Stimulated activated naive CD8-positive, alpha-beta T cell treated with anti-CD3 and anti-CD28 coated beads, Interleukin-15, Interleukin-2, amounts not matched to agents 100 U/mL and 50 U/mL, for 24 hours (primary cell): ENCODE measurements at regions not wholly inside any gene's neighbourhood (a gene's known extent, or its start where the extent isn't known, plus 50 kb on each side); places are given as distances from the start of the nearest gene placed in this dataset.

ENCODE experiments used
- ATAC-seq: fragments of 150-1000 bp; cut with Tn5 transposase; one replicate; pipeline ENCODE4 v1.10.0; 2021
- DNase-seq: peaks from one replicate; pipeline ENCODE4 v3.0.0; 2021

DNA sequence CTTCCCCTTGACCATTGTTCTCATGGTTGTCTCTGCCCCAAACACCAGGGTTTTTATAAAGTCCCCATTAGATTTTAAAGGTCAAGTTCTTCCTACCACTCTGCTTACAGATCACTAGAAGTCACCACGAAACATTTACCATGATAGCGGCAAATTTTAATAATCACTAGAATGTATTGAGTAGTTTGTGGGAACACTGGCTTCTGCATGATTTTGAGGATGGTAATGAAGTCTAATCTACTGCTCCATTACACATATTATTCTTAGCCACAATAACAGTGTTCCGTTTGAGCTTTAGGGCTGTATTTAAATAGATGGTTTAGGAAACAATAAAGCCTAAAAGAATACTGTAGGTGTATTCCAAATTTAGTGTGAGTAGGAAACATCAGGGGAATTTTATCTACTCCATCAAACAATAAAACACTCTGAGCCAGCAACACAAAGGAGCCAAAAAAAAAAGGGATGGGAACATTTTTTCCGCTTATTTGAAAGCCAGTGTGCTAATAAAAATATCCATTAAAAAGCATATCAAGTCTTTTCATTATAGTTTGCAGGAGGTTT is 49.7 kb downstream of the KLF12 start:
- ATAC-seq (peak; percentile 69), DNase-seq (no peak)

DNA sequence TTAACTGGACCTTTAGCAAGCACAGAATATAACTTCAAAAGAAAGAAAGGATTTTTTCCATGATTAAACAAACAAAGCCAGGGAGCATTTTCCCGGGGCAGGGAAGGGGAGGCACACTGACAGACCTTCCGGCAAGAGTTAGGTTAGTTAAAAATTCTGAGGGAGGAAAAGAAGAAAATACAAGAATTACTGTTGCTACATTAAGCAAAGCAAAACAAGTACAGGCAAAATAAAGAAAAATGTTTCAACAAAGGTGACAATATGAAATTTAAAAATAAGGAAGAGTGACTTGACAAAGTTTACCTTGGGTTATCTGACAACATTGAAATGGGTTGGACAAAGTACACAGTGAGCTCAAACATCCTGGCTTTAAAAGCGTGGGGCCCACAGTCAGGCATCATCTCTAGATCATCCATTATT is 51.5 kb downstream of the KLF12 start:
- ATAC-seq = no peak
- no peak for DNase-seq

DNA sequence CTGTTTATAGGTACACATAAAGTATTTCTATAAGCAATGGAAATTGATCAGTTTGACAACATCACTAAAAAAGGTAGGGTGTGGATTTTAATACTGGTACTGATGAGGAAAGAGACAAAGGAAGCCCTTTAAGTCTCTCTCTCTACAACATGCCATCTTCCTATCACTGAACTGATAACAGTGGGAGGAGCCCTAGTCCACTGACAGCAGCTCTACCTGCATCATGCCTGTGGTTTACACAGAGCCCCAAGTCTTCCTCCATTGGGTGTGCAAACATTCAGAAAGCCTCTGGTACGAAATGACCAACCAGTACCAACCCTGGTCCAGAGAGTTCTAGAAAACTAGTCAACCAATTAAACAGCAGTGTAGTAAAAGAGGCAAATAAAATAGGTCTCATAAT is 53.4 kb downstream of the KLF12 start:
- ATAC-seq = no peak
- no peak for DNase-seq

DNA sequence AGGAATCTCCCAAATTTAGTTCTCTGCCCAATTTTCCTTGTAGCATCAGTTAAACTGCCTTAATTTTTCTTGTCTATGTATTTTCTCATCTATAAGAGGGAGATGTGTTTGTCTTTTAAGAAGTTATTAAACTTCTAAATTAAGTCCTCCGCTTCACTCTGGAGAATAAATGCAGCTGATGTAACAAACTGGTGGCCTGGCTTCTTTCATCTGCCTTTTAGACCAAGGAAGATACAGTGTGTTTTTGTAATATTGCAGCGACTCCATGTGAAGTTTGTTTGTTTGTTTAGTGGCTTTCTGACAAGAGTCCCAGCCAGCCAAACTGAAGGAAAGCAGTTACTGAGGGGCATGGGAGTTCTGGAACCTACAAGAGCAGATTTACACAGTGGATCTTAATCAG is 56.4 kb downstream of the KLF12 start:
- ATAC-seq = no peak
- no peak for DNase-seq

DNA sequence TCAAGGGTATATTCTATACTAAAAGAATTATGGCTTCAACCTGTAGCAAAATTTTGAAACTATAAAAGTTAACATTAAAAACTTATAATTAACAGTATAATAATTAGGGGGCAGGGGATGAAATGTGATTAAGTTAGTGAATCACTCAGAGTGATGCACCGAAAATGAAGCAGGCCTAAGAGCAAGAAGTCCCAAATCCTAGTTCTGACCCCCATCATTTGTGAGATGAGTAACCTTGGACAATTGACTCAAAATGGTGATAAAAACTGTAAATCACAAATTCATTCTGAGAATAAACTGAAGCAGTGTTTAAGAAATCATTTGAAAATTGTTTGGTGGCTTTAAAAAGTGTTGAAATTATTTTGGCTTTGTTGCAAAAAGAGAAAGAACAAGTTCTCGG is 56.8 kb downstream of the KLF12 start:
- ATAC-seq (no peak), DNase-seq (no peak)

DNA sequence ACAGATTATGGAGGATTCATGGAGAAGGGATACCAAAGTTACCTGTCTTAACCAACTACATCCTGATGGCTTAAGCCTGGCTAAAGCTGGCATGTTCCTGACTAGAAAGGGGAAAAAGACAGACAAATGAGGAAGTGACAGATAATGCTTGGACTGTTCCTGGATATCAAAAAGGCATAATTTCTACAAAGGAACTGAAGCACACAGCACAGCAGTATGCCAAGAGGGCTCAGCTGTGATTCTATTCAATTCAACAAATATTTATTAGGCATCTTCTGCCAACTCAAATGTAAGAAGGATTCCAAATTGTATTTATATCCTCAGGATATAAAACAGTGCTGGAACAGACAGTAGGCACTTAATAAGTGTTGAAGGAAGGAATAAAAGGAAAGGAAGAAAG is 59.5 kb downstream of the KLF12 start:
- DNase-seq = no peak
- no peak for ATAC-seq

DNA sequence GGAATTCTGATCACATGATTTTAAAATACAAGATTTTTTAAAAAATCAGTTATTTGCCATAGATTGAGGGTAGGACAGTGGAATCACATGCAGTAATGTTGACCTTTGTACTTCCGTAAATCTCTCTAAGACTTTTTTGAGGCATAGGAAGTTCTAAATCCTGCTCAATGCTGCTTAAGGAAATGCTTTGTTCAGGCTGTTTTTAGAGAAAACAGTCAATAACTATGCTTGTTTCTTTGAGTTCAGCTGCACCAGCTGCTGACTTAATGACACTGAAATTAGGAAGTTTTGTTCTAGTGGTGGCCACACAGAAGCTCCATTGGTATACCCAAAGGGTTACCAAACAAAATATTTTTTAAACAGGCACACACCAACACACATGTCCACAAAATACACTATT is 60.9 kb downstream of the KLF12 start:
- no peak for DNase-seq
- ATAC-seq = no peak

DNA sequence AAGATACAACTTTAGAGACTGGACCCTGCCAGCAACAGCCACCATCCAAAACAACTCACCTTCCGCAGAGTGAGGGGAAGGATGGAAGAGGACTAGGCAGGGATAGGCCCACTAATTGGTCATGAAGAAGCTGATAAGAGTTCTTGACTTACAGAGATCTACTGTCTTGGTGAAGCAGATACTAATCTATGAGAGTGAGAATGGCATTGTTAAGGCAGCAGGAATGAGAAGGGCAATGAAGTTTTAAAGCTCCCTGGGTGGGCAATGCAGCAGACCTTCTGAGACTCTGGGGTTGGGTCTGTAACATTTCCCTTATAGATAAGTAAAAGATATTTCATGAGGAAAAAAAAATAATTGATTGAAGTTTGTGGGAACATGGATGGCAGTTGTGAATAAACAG is 63.7 kb downstream of the KLF12 start:
- no peak for DNase-seq

DNA sequence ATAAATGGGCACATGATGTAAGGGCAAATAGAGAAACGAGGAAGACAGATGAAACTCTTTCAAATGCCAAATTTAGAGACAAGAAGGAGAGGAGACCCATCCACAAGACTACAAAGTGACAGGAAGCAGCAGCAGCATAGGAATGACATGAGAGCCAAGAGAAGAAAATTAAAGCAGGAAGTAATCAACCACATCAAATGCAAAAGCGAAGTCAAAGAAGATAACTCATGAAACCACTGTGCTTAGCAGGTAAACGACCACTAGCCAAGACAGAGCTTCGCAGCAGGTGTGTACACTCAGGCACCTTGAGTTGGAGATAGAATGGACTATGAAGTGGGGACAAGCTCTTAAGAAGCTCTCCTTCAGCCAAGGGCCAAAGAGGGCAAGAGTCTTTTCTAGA is 64.1 kb downstream of the KLF12 start:
- ATAC-seq (peak; percentile 50), DNase-seq (no peak)

More for the DNA sequence above, 63.7 kb downstream of the KLF12 start:
- no peak for ATAC-seq

DNA sequence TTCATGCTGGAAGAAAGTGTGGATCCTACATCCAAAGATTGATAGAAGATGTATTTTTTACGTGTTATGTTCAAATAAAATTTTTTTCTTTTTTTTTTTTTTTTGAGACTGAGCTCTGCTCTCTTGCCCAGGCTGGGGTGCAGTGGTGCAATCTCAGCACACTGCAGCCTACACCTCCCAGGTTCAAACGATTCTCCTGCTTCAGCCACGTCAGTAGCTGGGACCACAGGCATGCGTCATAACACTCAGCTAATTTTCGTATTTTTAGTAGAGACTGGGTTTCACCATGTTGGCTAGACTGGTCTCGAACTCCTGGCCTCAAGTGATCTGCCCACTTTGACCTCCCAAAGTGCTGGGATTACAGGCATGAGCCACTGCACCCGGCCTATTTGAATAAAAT is 65.7 kb downstream of the KLF12 start:
- ATAC-seq (peak; percentile 58), DNase-seq (no peak)

DNA sequence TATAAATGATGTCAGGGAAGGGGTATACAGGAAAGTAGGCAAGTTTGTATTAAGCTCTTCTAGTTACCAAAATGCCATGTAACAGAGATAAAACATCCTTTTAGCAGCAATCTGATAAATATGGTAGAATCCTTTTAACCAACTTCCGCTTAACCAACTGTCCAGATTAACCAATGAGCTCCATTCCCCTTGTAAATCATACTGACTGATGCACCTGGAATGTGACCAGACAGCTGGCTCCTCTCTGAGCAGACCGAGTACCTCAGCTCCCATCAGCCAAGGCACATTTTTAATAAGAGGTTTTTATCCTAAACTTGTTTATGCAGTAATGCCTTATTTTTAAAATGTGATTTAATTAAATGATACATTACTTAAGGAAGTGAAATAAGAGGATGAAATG is 66.4 kb downstream of the KLF12 start:
- ATAC-seq = no peak
- DNase-seq = no peak

DNA sequence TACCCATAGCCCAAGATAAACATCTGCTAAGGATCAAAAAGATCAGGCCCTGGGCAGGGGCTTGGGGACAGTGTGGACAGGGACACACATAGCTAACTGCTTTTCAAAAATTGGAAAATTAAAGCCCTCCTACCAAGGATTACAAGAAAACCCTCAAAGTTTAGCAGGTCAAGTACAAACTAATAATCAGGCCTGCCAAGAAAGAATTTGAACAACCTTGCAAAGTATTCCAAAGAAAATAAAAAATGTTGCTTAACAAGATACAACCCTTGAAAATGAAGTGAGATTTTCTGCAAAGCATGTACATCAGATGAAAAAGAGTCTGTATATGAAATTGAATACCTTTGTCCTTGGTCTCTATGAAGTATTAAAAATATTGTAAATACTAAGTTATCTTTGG is 67.3 kb downstream of the KLF12 start:
- ATAC-seq = no peak
- DNase-seq = no peak

DNA sequence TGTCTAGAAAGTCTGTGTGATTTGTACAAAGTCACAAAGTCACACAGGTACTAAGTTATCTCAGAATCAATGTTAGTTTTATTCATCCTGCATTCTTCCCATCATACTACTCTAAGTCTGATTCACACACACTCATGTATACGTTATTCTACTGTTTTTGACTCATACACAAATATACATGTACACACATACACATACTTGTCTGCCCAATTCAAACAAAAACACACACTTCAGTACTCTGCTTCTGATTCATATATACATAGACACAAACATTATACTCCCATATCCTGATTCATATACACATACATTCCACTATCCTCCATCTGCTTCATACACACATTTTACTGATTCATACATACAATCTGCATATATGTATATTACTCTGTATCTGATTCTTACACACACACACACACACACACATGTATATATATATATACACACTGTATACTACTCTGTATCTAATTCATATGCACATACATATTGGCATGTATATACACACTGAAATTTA is 69.3 kb downstream of the KLF12 start:
- ATAC-seq (peak; percentile 38), DNase-seq (no peak)

DNA sequence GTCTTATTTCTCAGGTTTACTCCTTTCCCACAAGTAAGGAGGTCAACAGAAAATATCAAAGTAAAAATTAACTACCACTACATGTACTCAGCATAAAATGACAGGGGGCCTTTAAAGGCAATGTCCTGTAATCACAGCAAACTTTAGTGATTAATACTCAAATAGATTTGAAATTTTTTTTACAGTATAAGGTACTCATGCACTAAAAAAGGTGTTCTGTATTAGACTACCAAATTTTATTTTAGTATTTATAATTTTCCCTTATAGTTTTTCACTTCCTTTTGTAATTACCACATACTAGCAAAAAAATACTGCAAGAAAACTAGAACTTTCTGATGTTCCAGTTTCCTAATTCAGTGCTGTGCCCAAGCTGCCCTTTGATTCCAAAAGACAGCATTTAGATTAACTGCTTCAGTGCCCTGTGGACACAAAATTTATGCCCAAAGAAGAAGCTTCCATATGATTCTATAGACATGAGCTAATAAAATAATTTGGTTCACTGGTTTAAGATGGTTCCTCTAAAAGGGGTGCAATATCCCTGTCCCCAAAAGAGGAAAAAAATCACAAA is 70.6 kb downstream of the KLF12 start:
- ATAC-seq (no peak), DNase-seq (no peak)

DNA sequence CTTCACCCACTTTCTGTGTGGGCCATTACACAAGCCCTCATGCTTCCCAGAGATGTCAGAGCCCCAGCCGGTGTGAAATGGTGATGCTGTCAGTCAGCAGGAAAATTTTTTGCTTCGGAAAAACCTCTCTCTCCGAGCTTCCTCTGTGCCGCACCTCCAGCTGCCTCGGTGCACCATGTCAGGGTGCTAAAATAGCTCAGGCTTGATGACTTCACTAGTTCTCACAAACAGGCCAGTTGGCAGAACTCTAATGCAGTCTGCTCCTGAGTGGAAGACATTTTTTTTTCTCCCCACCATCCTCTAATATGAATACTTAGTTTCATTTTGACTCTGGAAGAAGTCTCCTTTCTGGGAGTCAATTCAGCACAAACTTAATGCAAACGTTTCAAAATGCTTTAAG is 71.3 kb downstream of the KLF12 start:
- DNase-seq (peak; percentile 32), ATAC-seq (peak; percentile 82)

DNA sequence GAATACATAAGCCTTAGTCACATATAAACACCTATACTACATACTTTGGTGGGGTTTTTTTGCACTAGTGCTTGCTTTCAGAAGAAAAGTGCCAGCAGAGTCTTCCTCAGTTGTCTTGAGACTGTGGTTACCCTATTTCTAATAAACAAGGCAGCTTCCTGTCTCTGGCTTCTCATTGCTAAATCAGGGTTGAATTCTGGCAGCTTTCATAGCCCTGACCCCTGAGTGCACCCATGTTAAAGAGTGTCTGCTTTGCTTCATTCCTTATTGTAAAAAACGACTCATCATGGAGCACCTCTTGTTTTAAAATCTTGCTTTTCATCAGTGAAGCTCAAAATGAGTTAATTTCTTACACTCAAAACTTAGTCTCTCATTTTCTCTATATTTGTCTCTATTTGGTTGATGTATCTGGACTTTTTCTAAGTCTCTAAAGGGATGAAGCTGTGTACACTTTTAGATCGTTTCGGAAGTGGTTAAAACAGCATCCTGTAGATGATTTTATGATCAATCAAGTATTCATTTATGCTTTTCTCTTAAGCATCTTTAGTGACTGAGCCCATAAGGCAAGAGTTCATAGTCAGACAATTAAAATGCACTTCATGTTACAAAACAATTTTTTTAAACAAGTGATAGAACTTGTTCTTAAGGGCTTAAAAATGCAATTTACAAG is 72.1 kb downstream of the KLF12 start:
- no peak for DNase-seq
- ATAC-seq = no peak

DNA sequence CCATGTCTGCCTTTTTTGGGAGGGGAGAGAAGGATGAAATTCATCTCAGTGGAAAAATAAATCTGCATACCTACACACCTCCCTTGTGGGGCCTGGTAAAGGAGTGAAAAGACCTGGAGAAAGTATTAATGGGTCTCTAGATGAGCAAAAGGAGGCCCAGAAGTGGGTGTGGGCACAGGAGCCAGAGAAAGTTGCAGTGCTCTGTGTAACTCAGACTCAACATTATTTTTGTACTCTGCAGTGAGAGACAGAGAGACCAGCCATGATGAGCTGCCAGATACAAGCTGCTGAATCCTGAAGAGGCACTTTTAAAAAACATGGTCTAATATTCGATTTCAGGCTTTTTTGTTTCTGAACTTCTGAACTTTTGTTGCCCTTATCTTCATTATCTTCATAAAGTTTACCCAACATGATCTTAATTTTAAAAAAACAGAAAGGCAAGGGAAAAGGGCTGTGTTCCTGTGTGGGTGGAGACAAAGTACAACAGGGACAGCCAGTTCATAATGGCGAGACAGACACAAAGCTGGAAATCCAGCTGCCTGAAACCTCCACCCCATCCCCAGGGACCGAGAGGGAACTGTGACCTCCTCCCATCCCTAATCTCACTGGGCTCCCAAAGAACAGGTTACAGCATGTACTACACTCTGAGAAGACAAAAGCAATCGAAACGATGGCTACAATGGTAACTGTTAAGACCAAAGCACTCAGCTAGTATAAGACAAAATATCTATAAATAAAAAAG is 77.2 kb downstream of the KLF12 start:
- DNase-seq = no peak
- no peak for ATAC-seq

DNA sequence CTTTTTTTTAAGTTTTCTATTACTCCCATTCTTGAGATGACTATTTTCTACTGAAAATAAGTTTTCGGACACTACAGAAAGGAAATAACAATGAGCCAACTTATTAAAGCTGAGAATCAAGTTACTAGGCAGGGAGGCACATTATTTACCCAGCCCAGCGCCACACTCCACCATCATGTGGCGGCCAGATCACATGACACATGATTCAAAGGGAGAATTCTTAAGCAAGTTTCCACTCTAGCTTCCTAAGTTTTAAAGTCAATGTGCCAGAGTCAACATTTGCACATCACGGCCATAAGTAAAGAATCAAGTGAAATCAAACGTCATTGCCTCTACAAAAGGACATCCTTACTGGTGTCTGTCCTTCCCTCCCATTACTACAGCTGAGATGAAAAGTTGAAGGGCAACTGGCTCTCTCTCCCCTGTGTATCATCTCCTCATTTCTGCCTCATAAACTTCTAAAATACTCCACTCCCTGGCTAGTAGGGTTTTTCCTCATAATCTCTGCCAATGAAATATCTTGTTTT is 81.7 kb downstream of the KLF12 start:
- DNase-seq (peak; percentile 20), ATAC-seq (no peak)

DNA sequence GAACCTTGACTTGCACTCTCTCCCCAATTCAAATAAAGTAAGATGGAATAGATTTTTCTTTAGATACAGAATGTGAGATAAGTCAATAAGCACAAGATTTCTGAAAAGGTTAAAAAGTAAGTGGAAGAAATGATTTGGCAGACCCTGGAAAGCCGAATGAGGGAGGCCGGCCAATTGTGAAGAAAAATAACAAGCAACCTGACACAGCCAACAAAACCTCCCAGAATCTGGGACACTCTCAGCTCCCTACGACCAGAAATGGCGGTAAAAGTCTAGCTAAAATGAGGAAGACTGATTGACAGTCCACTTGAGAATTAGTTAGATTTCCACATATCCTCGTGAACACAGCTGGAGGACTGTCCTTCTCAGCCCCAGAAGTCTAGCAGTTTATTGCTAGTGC is 85.4 kb downstream of the KLF12 start:
- no peak for DNase-seq
- ATAC-seq = no peak

DNA sequence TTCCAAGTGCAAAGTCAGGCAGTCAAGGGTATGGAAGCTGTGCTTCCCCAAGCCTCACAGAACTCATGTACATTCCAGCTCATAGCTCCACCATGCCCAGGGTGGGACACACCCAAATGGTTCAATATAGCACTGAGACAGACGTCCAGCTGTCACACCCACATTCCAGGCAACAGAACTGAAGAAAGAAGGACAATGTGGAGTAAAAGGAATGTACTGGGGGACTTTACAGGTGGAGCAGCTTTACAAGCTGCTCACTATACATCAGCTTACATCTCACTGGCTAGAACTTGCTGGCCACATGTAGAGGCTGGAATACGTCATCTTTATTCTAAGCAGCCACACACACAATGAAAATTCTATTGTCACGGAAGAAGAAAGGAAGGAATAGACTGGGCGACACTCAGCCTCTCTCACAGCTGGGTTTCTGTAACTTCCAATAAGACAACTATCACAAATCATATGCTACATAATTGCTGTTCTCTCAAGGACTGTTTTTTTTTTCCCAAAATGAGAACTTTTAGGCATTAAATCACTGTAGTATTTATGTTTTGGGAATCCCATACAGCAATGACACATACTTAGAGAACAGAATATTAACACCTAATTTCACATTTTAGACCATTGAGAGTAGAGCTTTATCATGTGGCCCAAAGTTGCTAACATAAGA is 86.1 kb downstream of the KLF12 start:
- ATAC-seq (no peak), DNase-seq (no peak)

DNA sequence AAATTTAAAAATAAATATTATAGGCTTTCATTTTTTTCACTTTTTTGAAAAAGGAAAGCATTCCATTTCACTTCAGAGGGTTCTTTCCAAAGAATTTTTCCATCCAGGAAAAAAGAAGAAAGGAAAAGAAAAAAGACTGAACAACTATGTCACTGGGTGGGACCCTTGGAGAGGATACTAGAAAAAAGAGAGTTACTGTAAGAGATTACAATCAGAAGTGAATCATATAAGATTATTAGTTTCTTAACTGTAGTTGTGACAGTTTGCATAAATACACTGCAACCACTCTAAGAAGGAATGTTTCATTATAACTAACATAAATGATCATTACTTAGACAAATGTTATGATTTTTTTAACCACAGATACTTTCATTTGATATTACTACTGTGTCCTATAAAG is 87.8 kb downstream of the KLF12 start:
- ATAC-seq (no peak), DNase-seq (no peak)

DNA sequence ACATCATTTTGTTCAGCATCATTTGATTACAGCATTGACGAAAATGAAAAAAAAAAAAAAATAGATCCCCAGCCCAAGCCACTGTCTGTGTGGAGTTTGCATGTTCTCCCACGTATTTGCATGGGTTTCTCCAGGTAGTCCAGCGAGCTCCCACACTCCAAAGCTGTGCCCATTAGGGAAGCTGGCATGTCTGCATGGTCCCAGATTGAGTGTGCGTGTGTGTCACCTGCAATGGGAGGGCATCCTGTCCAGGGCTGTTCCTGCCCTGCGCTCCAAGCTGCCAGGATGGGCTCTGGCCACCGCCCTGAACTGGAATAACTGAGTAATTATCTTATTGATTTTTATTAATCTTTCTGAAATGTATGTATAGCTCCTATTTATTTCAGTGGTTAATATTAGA is 88.6 kb downstream of the KLF12 start:
- DNase-seq (no peak), ATAC-seq (no peak)
